GM12878 (cell line): ENCODE measurements at regions not wholly inside any gene's neighbourhood (a gene's known extent, or its start where the extent isn't known, plus 50 kb on each side); places are given as distances from the start of the nearest gene placed in this dataset.

ENCODE experiments used
- ATAC-seq: fragments of 200-7000 bp; cut with Tn5 transposase; 3 replicates; pipeline ENCODE4 v1.9.1; 2020; ENCODE audit warnings: mild to moderate bottlenecking, moderate library complexity
- BruUV-seq: library from RNA; stranded (reverse); fragments of 400-500 nt; replicated peaks from 2 replicates; lab custom pipeline; 2021; lab: Mats Ljungman, UMichigan
- CTCF ChIA-PET: fragments of 300-600 bp; sonication (Branson Sonifier 250); formaldehyde crosslinking; extraction: SDS; loops from one replicate; lab custom pipeline; 2021; ENCODE audit warnings: inconsistent platforms; lab: Yijun Ruan, JAX
- POLR2A ChIA-PET: fragments of 350-600 bp; formaldehyde crosslinking; extraction: SDS; loops from one replicate; lab custom pipeline; 2021; ENCODE audit warnings: inconsistent platforms; lab: Charles Lee
- RAD21 ChIA-PET: fragments of 300-600 bp; sonication (Branson Sonifier 250); formaldehyde crosslinking; loops from one replicate; lab custom pipeline; 2023; ENCODE audit warnings: antibody characterized with exemption; ENCODE audit not compliant: unreplicated experiment; lab: Charles Lee
- SMC1A ChIA-PET: fragments of 300-600 bp; sonication (Branson Sonifier 250); formaldehyde crosslinking; loops from one replicate; lab custom pipeline; 2023; ENCODE audit not compliant: unreplicated experiment, uncharacterized antibody; lab: Charles Lee
- DNase-seq: peaks from one replicate; pipeline ENCODE4 v3.0.0-alpha.2; 2011; ENCODE audit warnings: low read depth, low spot score
- FAIRE-seq: peaks from 3 replicates; lab custom pipeline; 2011; peaks lifted over from hg19 to GRCh38; lab: Jason Lieb, UNC
- H2AFZ ChIP-seq: 2 replicates; pipeline ENCODE4 v1.6.0; 2011; ENCODE audit warnings: low read depth, low read length, control low read depth; ENCODE audit not compliant: control insufficient read depth
- H3K27ac ChIP-seq: 2 replicates; pipeline ENCODE4 v1.5.1; 2011; ENCODE audit warnings: control low read depth; ENCODE audit not compliant: control insufficient read depth, insufficient read depth
- H3K27me3 ChIP-seq, 2 experiments: replicated peaks in 1 of 2; 2 replicates each; pipeline versions ENCODE4 v1.6.0 to v1.6.1; 2011; ENCODE audit warnings: low read length in 1 of 2; ENCODE audit not compliant: control insufficient read depth in 2 of 2, insufficient read depth in 2 of 2
- H3K36me3 ChIP-seq, 2 experiments: 2 replicates each; pipeline ENCODE4 v1.5.1; 2011; ENCODE audit warnings: low read length in 1 of 2; ENCODE audit not compliant: control insufficient read depth in 2 of 2, insufficient read depth in 2 of 2
- H3K4me1 ChIP-seq: 2 replicates; pipeline ENCODE4 v1.6.1; 2011; ENCODE audit warnings: mild to moderate bottlenecking, low read length, moderate library complexity, mixed read lengths; ENCODE audit not compliant: control insufficient read depth, insufficient read depth
- H3K4me2 ChIP-seq: 2 replicates; pipeline ENCODE4 v1.6.0; 2011; ENCODE audit warnings: control low read depth; ENCODE audit not compliant: control insufficient read depth, insufficient read depth
- H3K4me3 ChIP-seq: fragments of 200-600 bp; sonication (generic); 2 replicates; pipeline ENCODE4 v1.5.1; 2016
- H3K79me2 ChIP-seq: 2 replicates; pipeline ENCODE4 v1.6.0; 2011; ENCODE audit warnings: low read length; ENCODE audit not compliant: control insufficient read depth, insufficient read depth
- H3K9ac ChIP-seq: 2 replicates; pipeline ENCODE4 v1.8.0; 2011; ENCODE audit warnings: low read length, control low read depth, mixed read lengths; ENCODE audit not compliant: control insufficient read depth, insufficient read depth
- H3K9me3 ChIP-seq: replicated peaks from 3 replicates; pipeline ENCODE4 v1.5.1; 2011; ENCODE audit warnings: mild to moderate bottlenecking, low read length; ENCODE audit not compliant: control insufficient read depth, insufficient read depth
- H4K20me1 ChIP-seq: 2 replicates; pipeline ENCODE4 v1.6.0; 2011; ENCODE audit not compliant: control insufficient read depth, insufficient read depth
- LARP7 ChIP-seq: fragments of 450-650 bp; IDR thresholded peaks from 2 replicates; pipeline ENCODE4 v1.6.1; 2017; ENCODE audit warnings: mild to moderate bottlenecking
- SMAD1 ChIP-seq: fragments of 450-650 bp; IDR thresholded peaks from 2 replicates; pipeline ENCODE4 v1.6.1; 2018; ENCODE audit warnings: mild to moderate bottlenecking, low read depth; ENCODE audit not compliant: partially characterized antibody
- WGBS: methylation state at CpG from one replicate; pipeline ENCODE4 v1.1.6; 2016; ENCODE audit warnings: low lambda C conversion rate; ENCODE audit not compliant: insufficient replicate concordance, insufficient coverage; ENCODE audit errors: missing lambda C conversion rate; 5-methylcytosine and 5-hydroxymethylcytosine counted together
- in situ Hi-C: fragments of 300-500 bp; cut with MboI; formaldehyde crosslinking; loops from 9 replicates; pipeline ENCODE4 v1.14.3; 2018; ENCODE audit warnings: mixed read lengths
- intact Hi-C: fragments of 100-400 bp; cut with micrococcal nuclease; formaldehyde crosslinking; loops from one replicate; pipeline ENCODE4 v1.14.2; 2022; ENCODE audit not compliant: unreplicated experiment
- TF ChIP-seq, protein P1 (sequence below): IDR thresholded peaks from 2 replicates; pipeline ENCODE4 v1.6.1; 2011; ENCODE audit warnings: borderline replicate concordance, low read depth, mild to moderate bottlenecking, moderate library complexity, low read length; ENCODE audit not compliant: insufficient read depth, poor library complexity, severe bottlenecking
- TF ChIP-seq, protein P2 (sequence below): fragments of 450-650 bp; IDR thresholded peaks from 2 replicates; pipeline ENCODE4 v1.6.1; 2018; ENCODE audit warnings: mild to moderate bottlenecking, low read depth, moderate library complexity; ENCODE audit not compliant: partially characterized antibody

DNA sequence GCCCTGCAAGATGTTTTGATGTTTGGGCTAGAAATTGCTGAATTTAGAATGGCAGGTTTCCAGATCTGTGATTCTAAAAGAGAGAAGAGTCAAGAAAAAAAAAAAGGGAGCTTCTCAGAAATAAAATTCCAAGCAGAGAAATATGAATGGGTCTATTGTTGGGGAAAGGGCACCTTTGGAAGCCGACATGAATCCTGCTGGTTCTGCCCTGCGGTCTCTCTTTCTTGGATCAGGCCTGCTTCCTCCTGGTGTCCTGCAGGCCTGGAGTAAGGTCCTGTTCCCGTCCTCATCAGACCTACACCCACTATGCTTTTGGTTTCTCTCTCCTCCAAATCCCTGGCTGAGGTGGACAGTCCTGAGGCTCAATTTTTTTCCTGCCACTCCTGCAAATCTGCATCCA lies 109.8 kb upstream of the TRIM2 start:
- no peak overlapping the region for H3K9ac ChIP-seq
- no peaks in the 10 kb centered on the region for H3K9me3 ChIP-seq
- DNase-seq (no peak), ATAC-seq (no peak), FAIRE-seq (no peak)
- no TSS peak for BruUV-seq
- no peaks in the 10 kb centered on the region for H3K79me2 ChIP-seq
- ChIA-PET POLR2A (no interaction called here), SMC1A (interaction anchor here (0.6 to 1.0 kb wide), 2 partner anchors 32 to 45 kb away, joined by 3 to 4 read pairs; no protein-coding TSS in a partner anchor), RAD21 (no interaction called here), CTCF (interaction anchor here (0.6 to 6.9 kb wide), 5 partner anchors 9 to 680 kb away, joined by 3 to 34 read pairs (median 4); no protein-coding TSS in a partner anchor)
- no peaks in the 10 kb centered on the region for H3K4me1 ChIP-seq
- intact Hi-C loops (no loop called here), in situ Hi-C loops (no loop called here)
- no peaks in the 10 kb centered on the region for H3K36me3 ChIP-seq
- H3K4me3 ChIP-seq, result no peak overlapping the region
- 35% methylated on average over 3 of the region's 3 CpGs for WGBS
- TF ChIP-seq SMAD1, result no peak
- TF ChIP-seq, protein P1, sequence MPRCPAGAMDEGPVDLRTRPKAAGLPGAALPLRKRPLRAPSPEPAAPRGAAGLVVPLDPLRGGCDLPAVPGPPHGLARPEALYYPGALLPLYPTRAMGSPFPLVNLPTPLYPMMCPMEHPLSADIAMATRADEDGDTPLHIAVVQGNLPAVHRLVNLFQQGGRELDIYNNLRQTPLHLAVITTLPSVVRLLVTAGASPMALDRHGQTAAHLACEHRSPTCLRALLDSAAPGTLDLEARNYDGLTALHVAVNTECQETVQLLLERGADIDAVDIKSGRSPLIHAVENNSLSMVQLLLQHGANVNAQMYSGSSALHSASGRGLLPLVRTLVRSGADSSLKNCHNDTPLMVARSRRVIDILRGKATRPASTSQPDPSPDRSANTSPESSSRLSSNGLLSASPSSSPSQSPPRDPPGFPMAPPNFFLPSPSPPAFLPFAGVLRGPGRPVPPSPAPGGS, result no peak
- no peak for TF ChIP-seq LARP7
- TF ChIP-seq, protein P2, sequence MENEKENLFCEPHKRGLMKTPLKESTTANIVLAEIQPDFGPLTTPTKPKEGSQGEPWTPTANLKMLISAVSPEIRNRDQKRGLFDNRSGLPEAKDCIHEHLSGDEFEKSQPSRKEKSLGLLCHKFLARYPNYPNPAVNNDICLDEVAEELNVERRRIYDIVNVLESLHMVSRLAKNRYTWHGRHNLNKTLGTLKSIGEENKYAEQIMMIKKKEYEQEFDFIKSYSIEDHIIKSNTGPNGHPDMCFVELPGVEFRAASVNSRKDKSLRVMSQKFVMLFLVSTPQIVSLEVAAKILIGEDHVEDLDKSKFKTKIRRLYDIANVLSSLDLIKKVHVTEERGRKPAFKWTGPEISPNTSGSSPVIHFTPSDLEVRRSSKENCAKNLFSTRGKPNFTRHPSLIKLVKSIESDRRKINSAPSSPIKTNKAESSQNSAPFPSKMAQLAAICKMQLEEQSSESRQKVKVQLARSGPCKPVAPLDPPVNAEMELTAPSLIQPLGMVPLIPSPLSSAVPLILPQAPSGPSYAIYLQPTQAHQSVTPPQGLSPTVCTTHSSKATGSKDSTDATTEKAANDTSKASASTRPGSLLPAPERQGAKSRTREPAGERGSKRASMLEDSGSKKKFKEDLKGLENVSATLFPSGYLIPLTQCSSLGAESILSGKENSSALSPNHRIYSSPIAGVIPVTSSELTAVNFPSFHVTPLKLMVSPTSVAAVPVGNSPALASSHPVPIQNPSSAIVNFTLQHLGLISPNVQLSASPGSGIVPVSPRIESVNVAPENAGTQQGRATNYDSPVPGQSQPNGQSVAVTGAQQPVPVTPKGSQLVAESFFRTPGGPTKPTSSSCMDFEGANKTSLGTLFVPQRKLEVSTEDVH, result no peak
- H3K27me3 ChIP-seq, result no peaks in the 10 kb centered on the region
- no peak overlapping the region for H2AFZ ChIP-seq
- no peaks in the 10 kb centered on the region for H4K20me1 ChIP-seq
- no peak overlapping the region for H3K27ac ChIP-seq
- no peak overlapping the region for H3K4me2 ChIP-seq
